WERI-Rb-1 (cell line): ENCODE measurements at regions not wholly inside any gene's neighbourhood (a gene's known extent, or its start where the extent isn't known, plus 50 kb on each side); places are given as distances from the start of the nearest gene placed in this dataset.
A peak's percentile ranks its signal among the peaks of the same experiment; 100 is the strongest.

ENCODE experiments used
- DNase-seq: peaks from one replicate; pipeline ENCODE4 v3.0.0-alpha.2; 2020
- H3K27ac ChIP-seq: fragments of 250-450 bp; sonication (Bioruptor Pico); 2 replicates; pipeline ENCODE4 v1.5.1; 2020; ENCODE audit warnings: mild to moderate bottlenecking, moderate library complexity
- H3K27me3 ChIP-seq: fragments of 250-450 bp; sonication (Bioruptor Pico); 2 replicates; pipeline ENCODE4 v1.5.1; 2021; ENCODE audit warnings: mild to moderate bottlenecking, low read depth, moderate library complexity; ENCODE audit not compliant: insufficient read depth, severe bottlenecking
- H3K36me3 ChIP-seq: fragments of 250-450 bp; sonication (Bioruptor Pico); 2 replicates; pipeline ENCODE4 v1.5.1; 2020; ENCODE audit warnings: mild to moderate bottlenecking, moderate library complexity
- H3K4me3 ChIP-seq: 2 replicates; pipeline ENCODE4 v1.5.1; 2011; ENCODE audit warnings: low read depth, mild to moderate bottlenecking, control low read depth, low read length
- H3K9me3 ChIP-seq: fragments of 250-450 bp; sonication (Bioruptor Pico); 2 replicates; pipeline ENCODE4 v1.5.1; 2021; ENCODE audit warnings: mild to moderate bottlenecking, moderate library complexity; ENCODE audit not compliant: severe bottlenecking
- CTCF ChIP-seq: IDR thresholded peaks from 2 replicates; pipeline ENCODE4 v1.5.1; 2011; ENCODE audit warnings: low read depth, mild to moderate bottlenecking, control low read depth, inconsistent platforms, low read length

DNA sequence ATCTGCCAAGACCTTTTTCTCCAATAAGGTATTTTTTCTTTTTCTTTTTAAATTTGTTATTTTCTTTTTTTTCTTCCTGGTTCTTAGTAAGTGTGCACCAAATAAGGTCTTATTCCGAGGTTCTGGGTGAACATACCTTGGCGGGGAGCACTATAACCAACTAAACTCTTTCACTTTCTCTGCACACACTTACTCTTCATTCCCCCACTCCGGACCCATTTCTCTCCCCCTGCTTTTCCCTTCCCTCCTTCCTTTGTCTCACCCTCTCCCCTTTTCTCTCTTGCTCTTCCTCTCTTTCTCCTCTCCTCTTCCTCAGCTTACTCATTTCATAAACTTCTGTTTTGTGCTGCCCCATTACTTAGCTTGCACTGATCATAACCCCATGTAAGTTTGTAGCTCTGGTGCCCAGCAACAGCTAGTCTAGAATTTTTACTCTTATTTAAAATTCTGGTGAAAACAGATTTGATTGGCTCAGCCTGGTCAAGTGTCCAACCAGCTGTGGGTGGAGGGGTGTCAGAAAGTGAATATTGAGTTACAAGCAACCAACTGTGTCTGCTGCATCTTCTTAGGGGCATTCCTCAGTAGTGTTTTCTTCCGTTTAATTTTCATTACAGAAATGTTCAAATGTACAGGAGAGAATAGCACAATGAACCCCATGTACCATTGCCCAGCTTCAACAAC, 297.5 kb downstream of the SHQ1 start:
- DNase-seq = no peak
- Histone ChIP-seq H3K4me3 (no peak overlapping the region), H3K27me3 (no peaks in the 10 kb centered on the region), H3K36me3 (no peaks in the 10 kb centered on the region), H3K9me3 (no peaks in the 10 kb centered on the region), H3K27ac (no peak overlapping the region; the same call in 1 of the 2 replicates)
- no peak for TF ChIP-seq CTCF

GRCh38 chr3:72549761-72550581, 298.3 kb downstream of the SHQ1 start:
- Histone ChIP-seq H3K4me3 (no peak overlapping the region), H3K27me3 (no peaks in the 10 kb centered on the region), H3K9me3 (no peaks in the 10 kb centered on the region), H3K27ac (peak overlapping the region; percentile 46; the same call in 1 of the 2 replicates), H3K36me3 (no peaks in the 10 kb centered on the region)
- TF ChIP-seq CTCF = no peak
- no peak for DNase-seq

DNA sequence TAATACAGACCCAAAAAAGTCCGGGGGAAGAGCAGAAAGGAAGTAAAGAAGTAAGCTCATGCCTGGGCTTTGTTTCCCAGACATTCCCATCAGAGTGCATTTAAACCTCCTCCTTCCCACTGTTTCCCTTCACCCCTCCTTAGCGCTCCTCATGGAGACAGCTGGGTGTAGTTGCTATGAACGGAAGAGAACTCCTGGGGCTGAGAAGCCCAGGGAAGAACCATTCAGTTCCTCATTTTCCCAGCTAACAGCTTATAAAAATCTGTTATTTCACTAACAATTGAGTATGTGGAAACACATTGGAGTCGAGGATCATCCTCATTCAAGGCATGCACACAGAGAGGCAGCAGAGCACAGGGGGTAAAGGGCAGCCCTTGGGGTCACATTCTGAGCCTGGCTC, 299.3 kb downstream of the SHQ1 start:
- DNase-seq = no peak
- TF ChIP-seq CTCF = no peak
- Histone ChIP-seq H3K36me3 (no peaks in the 10 kb centered on the region), H3K27ac (no peak overlapping the region), H3K9me3 (no peaks in the 10 kb centered on the region), H3K4me3 (no peak overlapping the region), H3K27me3 (no peaks in the 10 kb centered on the region)

DNA sequence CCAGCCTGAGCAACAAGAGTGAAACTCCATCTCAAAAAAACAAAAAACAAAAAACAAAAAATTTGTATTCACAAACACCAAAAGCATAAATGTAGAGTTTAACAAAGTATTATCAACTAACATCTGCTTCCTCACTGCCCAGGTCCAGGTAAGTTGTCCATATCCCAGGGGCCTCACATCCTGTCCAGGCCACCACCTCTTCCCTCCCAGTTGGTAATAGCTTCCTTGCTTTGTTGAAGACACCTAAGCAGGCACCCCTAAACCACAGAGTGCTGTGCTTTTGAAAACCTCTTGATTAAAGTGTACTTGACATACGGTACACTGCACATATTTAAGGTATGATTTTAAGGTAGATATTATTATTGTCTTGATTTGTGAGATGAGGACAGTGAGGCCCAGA, 299.8 kb downstream of the SHQ1 start:
- no peak for DNase-seq
- Histone ChIP-seq H3K27me3 (no peaks in the 10 kb centered on the region), H3K4me3 (no peak overlapping the region), H3K9me3 (no peaks in the 10 kb centered on the region), H3K36me3 (no peaks in the 10 kb centered on the region), H3K27ac (no peak overlapping the region)
- no peak for TF ChIP-seq CTCF

- Histone ChIP-seq H3K36me3 (no peaks in the 10 kb centered on the region), H3K4me3 (no peak overlapping the region), H3K27ac (no peak overlapping the region), H3K27me3 (no peaks in the 10 kb centered on the region), H3K9me3 (no peaks in the 10 kb centered on the region)
- no peak for DNase-seq
- no peak for TF ChIP-seq CTCF
Measured at GRCh38 chr3:72547183-72547582, 301.1 kb downstream of the SHQ1 start.

- TF ChIP-seq CTCF = no peak
- H3K27ac ChIP-seq = no peak overlapping the region
Measured at GRCh38 chr3:72544239-72544638, 304.0 kb downstream of the SHQ1 start.

More at GRCh38 chr3:72544239-72544638, 304.0 kb downstream of the SHQ1 start:
- no peak overlapping the region for H3K4me3 ChIP-seq
- no peaks in the 10 kb centered on the region for H3K36me3 ChIP-seq
- no peak for DNase-seq
- no peaks in the 10 kb centered on the region for H3K27me3 ChIP-seq
- peaks cover 3% of the 10 kb centered on the region for H3K9me3 ChIP-seq
